Small intestine (tissue), 7 donors: ENCODE measurements at regions not wholly inside any gene's neighbourhood (a gene's known extent, or its start where the extent isn't known, plus 50 kb on each side); places are given as distances from the start of the nearest gene placed in this dataset.

Experiments used
- DNase-seq, 2 donors: peaks; one replicate each; pipeline versions ENCODE4 v3.0.0 to v3.0.0-alpha.2; 2013
- FAIRE-seq: peaks from 2 replicates; lab custom pipeline; 2012; peaks lifted over from hg19 to GRCh38; lab: Jason Lieb, UNC
- H3K27ac ChIP-seq, 3 donors: one replicate each; pipeline ENCODE4 v1.5.1; 2013; ENCODE audit warnings: low read length in 2 of 3, mild to moderate bottlenecking in 2 of 3, control low read depth in 1 of 3, inconsistent platforms in 1 of 3, low read depth in 1 of 3, moderate library complexity in 1 of 3
- H3K27me3 ChIP-seq, 3 donors: one replicate each; pipeline ENCODE4 v1.6.1; 2013; ENCODE audit warnings: low read length in 3 of 3, inconsistent platforms in 1 of 3; ENCODE audit not compliant: control insufficient read depth in 3 of 3, insufficient read depth in 3 of 3
- H3K36me3 ChIP-seq, 3 donors: one replicate each; pipeline ENCODE4 v1.6.1; 2013; ENCODE audit warnings: low read length in 3 of 3, inconsistent platforms in 1 of 3, low read depth in 1 of 3, mild to moderate bottlenecking in 1 of 3, moderate library complexity in 1 of 3; ENCODE audit not compliant: control insufficient read depth in 3 of 3, insufficient read depth in 2 of 3
- H3K4me1 ChIP-seq, 3 donors: one replicate each; pipeline ENCODE4 v1.6.1; 2013; ENCODE audit warnings: low read length in 2 of 3, inconsistent platforms in 1 of 3, low read depth in 1 of 3, mild to moderate bottlenecking in 1 of 3, moderate library complexity in 1 of 3; ENCODE audit not compliant: control insufficient read depth in 3 of 3, insufficient read depth in 2 of 3
- H3K4me3 ChIP-seq, 3 donors: one replicate each; pipeline ENCODE4 v1.5.1; 2013; ENCODE audit warnings: low read length in 3 of 3, control low read depth in 1 of 3, inconsistent platforms in 1 of 3, low read depth in 1 of 3, mild to moderate bottlenecking in 1 of 3, moderate library complexity in 1 of 3
- H3K9me3 ChIP-seq, 2 donors: one replicate each; pipeline ENCODE4 v1.6.1; 2013; ENCODE audit warnings: low read depth in 1 of 2, low read length in 1 of 2; ENCODE audit not compliant: control insufficient read depth in 2 of 2, insufficient read depth in 1 of 2
- WGBS, 3 donors: extraction: QIAGEN DNeasy Blood & Tissue Kit; methylation state at CpG; one replicate each; pipeline ENCODE4 v1.1.7; 2013; 5-methylcytosine and 5-hydroxymethylcytosine counted together
- donor health status: healthy with polysubstance abuse.
- donor health status: control.
- donor health status: control.
- donor health status: Bipolar disorder and iron deficiency.
- donor health status: healthy.

- Histone ChIP-seq H3K36me3 (no peaks in the 10 kb centered on the region), H3K9me3 (no peaks in the 10 kb centered on the region), H3K4me3 (no peak overlapping the region), H3K4me1 (peaks cover 0 to 4% (median 3%) of the 10 kb centered on the region in 3 donors), H3K27me3 (no peaks in the 10 kb centered on the region), H3K27ac (no peak overlapping the region)
- WGBS, 3 donors, result 94 to 98% (median 96%) methylated on average over 1 of the region's 1 CpG
- DNase-seq, result no peak
- FAIRE-seq, result no peak
These were observed 144.4 kb upstream of the FGGY start for GRCh38 chr1:59152511-59152910.

GRCh38 chr1:59154401-59154800 is 142.5 kb upstream of the FGGY start:
- no peaks in the 10 kb centered on the region for H3K9me3 ChIP-seq
- FAIRE-seq (no peak), DNase-seq (no peak)
- no peaks in the 10 kb centered on the region for H3K36me3 ChIP-seq
- no peak overlapping the region for H3K27ac ChIP-seq
- peaks cover 0 to 4% (median 3%) of the 10 kb centered on the region in 3 donors for H3K4me1 ChIP-seq
- 98% methylated on average over 2 of the region's 2 CpGs for WGBS, 3 donors
- H3K27me3 ChIP-seq, result no peaks in the 10 kb centered on the region
- no peak overlapping the region for H3K4me3 ChIP-seq

GRCh38 chr1:59155351-59155750 is 141.5 kb upstream of the FGGY start:
- Histone ChIP-seq H3K27me3 (no peaks in the 10 kb centered on the region), H3K4me3 (no peak overlapping the region), H3K27ac (no peak overlapping the region), H3K36me3 (no peaks in the 10 kb centered on the region), H3K9me3 (no peaks in the 10 kb centered on the region), H3K4me1 (peaks cover 0 to 4% (median 3%) of the 10 kb centered on the region in 3 donors)
- no peak for DNase-seq
- WGBS, 3 donors, result 96 to 100% (median 96%) methylated on average over 1 of the region's 1 CpG
- no peak for FAIRE-seq

- H3K36me3 ChIP-seq, result no peaks in the 10 kb centered on the region
- FAIRE-seq (no peak), DNase-seq (no peak)
- no peaks in the 10 kb centered on the region for H3K27me3 ChIP-seq
- no peaks in the 10 kb centered on the region for H3K9me3 ChIP-seq
- peaks cover 0 to 3% (median 0%) of the 10 kb centered on the region in 3 donors for H3K4me1 ChIP-seq
- no peak overlapping the region for H3K4me3 ChIP-seq
- no peak overlapping the region for H3K27ac ChIP-seq
- WGBS, 3 donors, result 27 to 36% (median 28%) methylated on average over 3 of the region's 3 CpGs
These were observed 140.8 kb upstream of the FGGY start for GRCh38 chr1:59156051-59156450.

GRCh38 chr1:59156526-59157199 is 140.2 kb upstream of the FGGY start:
- H3K4me3 ChIP-seq, result no peak overlapping the region
- 30 to 42% (median 41%) methylated on average over 7 of the region's 7 CpGs for WGBS, 3 donors
- H3K36me3 ChIP-seq, result no peaks in the 10 kb centered on the region
- no peaks in the 10 kb centered on the region for H3K9me3 ChIP-seq
- no peak overlapping the region for H3K27ac ChIP-seq
- no peaks in the 10 kb centered on the region for H3K27me3 ChIP-seq
- FAIRE-seq (no peak), DNase-seq (no peak)
- peaks cover 0 to under 1% (median 0%) of the 10 kb centered on the region in 3 donors for H3K4me1 ChIP-seq

- Histone ChIP-seq H3K4me1 (no peaks in the 10 kb centered on the region), H3K9me3 (no peaks in the 10 kb centered on the region), H3K27me3 (no peaks in the 10 kb centered on the region), H3K36me3 (no peaks in the 10 kb centered on the region), H3K4me3 (no peak overlapping the region), H3K27ac (no peak overlapping the region)
- DNase-seq (no peak), FAIRE-seq (no peak)
These were observed 138.6 kb upstream of the FGGY start for GRCh38 chr1:59158321-59158720.

- no peak overlapping the region for H3K27ac ChIP-seq
- no peak overlapping the region for H3K4me3 ChIP-seq
- H3K27me3 ChIP-seq, result no peaks in the 10 kb centered on the region
- no peaks in the 10 kb centered on the region for H3K4me1 ChIP-seq
- DNase-seq (no peak), FAIRE-seq (no peak)
- no peaks in the 10 kb centered on the region for H3K36me3 ChIP-seq
- 49 to 63% (median 60%) methylated on average over 3 of the region's 3 CpGs for WGBS, 3 donors
- H3K9me3 ChIP-seq, result no peaks in the 10 kb centered on the region
These were observed 137.2 kb upstream of the FGGY start for GRCh38 chr1:59159557-59160203.

- Histone ChIP-seq H3K27me3 (no peaks in the 10 kb centered on the region), H3K4me3 (no peak overlapping the region), H3K4me1 (no peaks in the 10 kb centered on the region), H3K27ac (no peak overlapping the region), H3K9me3 (no peaks in the 10 kb centered on the region), H3K36me3 (no peaks in the 10 kb centered on the region)
- no peak for FAIRE-seq
- DNase-seq, result no peak
These were observed 135.8 kb upstream of the FGGY start for GRCh38 chr1:59161136-59161535.
